ENCODE measurements at regions not wholly inside any gene's neighbourhood (a gene's known extent, or its start where the extent isn't known, plus 50 kb on each side); places are given as distances from the start of the nearest gene placed in this dataset.
"Not testable (repeated sequence)": the region's sequence is repeated elsewhere in the genome, so short reads cannot be mapped to it uniquely, and the experiment has no call there.

GRCh38 chr2:155599834-155600233 lies 732.7 kb downstream of the NR4A2 start:
- FAIRE-seq, result no peak
- TF ChIP-seq CTCF (IDR thresholded peaks at IDR 0.05; ENCODE audit: insufficient read depth, missing control alignments), result no peak
- no peak for DNase-seq (ENCODE audit: insufficient read length, low spot score)

GRCh38 chr2:155583674-155584195 lies 748.8 kb downstream of the NR4A2 start:
- no peak for DNase-seq (ENCODE audit: insufficient read length, low spot score)
- TF ChIP-seq CTCF (IDR thresholded peaks at IDR 0.05; ENCODE audit: insufficient read depth, missing control alignments), result no peak
- FAIRE-seq, result no peak

GRCh38 chr2:155574941-155575340 lies 757.6 kb downstream of the NR4A2 start:
- no peak for TF ChIP-seq CTCF (IDR thresholded peaks at IDR 0.05; ENCODE audit: insufficient read depth, missing control alignments)
- DNase-seq (ENCODE audit: insufficient read length, low spot score) (no peak), FAIRE-seq (no peak)

DNA sequence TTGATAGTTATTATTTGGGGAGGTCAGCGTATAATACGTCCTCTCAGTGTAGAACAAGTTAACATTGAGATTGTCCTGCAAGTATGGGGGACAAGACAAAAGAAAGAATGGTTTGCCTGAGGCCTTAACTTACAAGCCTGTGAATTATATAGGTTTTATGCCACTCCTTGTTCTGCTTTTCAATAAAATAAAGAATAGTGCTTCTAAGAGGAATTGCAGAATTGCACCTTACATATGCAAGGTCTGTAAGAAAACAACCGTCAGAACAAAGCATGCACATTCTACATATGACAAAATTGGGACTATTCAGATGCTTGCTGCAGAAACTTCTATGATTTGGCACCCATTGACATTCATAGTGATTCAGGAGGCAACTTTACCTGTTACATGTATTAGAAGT lies 785.0 kb downstream of the NR4A2 start:
- DNase-seq (ENCODE audit: insufficient read length, low spot score), result no peak
- FAIRE-seq, result no peak
- TF ChIP-seq CTCF (IDR thresholded peaks at IDR 0.05; ENCODE audit: insufficient read depth, missing control alignments), result no peak

DNA sequence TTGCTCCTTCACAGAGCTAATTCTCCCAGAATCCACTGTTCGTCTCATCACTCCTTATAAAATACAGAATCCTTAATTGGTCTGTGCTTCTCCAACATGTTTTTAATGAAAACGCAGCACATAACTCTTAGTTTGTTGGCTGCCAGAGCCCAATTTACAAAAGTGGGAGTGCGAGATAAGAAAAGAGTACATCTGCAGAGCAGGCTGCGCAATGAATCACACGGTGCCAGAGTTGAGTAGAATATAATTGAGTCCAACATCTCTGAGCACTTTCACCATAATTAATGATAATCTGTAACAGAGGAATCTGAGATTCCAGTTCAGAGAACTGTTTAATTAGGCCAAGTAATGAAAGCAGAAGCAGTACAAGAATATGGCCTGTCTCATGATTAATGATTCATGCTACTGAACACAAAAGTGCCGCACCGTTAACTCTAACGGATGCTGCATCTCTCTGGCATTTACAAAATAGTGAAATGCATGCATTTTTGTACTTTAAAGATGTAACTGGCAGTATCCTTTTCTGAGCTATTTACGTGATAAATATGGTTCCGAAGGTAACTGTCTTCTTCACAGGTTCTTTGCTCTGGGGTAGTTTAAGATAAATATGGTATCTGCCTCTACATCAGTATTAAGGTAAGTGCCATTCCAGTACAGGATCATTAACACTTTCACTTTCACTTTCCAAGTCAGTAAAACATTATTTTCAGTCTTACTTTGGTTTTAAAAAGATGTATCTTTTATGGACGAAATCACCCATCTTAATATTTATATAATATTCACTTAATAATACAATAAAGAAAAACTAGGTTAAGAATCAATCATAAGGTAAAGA lies 785.6 kb downstream of the NR4A2 start:
- TF ChIP-seq CTCF (IDR thresholded peaks at IDR 0.05; ENCODE audit: insufficient read depth, missing control alignments), result no peak
- DNase-seq (ENCODE audit: insufficient read length, low spot score), result no peak
- no peak for FAIRE-seq

GRCh38 chr2:155539028-155539427 lies 793.5 kb downstream of the NR4A2 start:
- DNase-seq (ENCODE audit: insufficient read length, low spot score); FAIRE-seq: not testable (repeated sequence)

- FAIRE-seq (no peak), DNase-seq (ENCODE audit: insufficient read length, low spot score) (no peak)
- no peak for TF ChIP-seq CTCF (IDR thresholded peaks at IDR 0.05; ENCODE audit: insufficient read depth, missing control alignments)
Observed at GRCh38 chr2:155528034-155528433, 804.5 kb downstream of the NR4A2 start.

All from D721Med (cell line).